HG03460 (cell line): ENCODE measurements at regions not wholly inside any gene's neighbourhood (a gene's known extent, or its start where the extent isn't known, plus 50 kb on each side); places are given as distances from the start of the nearest gene placed in this dataset.

Source experiments
- ATAC-seq: cut with Tn5 transposase; IDR thresholded peaks from one replicate; pipeline ENCODE4 v1.9.1; 2021; ENCODE audit not compliant: unreplicated experiment

- no peak for ATAC-seq
These were observed 168.8 kb upstream of the NRIP1 start for GRCh38 chr21:15233611-15234010.

GRCh38 chr21:15236111-15236510 lies 171.3 kb upstream of the NRIP1 start:
- ATAC-seq: no peak

- ATAC-seq: no peak
These were observed 176.0 kb upstream of the NRIP1 start for GRCh38 chr21:15240848-15241247.

GRCh38 chr21:15241997-15242736 lies 177.4 kb upstream of the NRIP1 start:
- no peak for ATAC-seq

DNA sequence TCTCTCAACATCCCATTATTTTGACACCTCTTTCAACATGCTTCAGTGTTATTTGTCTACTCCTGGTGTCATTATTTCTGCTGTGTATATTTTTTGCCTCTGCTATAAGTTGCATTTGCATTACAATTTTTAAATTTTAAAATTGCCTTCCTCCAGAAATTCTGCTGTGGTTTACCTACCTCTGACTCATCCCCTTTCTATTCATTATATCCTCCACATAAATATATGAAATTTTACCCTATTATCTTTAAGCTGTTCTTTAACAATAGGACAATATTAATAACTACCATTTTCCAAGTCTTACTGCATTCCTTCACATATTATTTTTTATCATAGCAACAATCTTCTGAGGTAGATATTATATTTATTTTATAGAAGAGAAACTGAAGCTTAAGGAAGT lies 178.1 kb upstream of the NRIP1 start:
- no peak for ATAC-seq

DNA sequence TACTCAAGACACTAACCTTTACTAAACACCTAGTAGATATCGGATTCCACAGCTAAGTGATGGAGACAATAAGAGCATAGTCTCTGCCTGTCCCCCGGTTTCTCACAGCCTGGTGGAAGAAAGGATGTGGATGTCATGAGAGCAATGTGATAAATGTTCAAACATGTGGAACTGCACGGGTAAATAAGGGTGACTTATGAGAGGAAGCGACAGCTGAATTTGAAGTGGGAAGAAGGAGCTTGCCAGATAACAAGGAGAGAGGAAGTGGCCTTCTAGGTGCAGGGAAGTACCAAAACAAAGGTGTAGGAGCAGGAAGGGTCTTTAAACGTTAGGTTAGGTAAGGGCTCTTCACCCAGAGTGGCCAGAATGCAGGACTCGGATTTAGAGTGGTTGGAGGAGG lies 178.6 kb upstream of the NRIP1 start:
- no peak for ATAC-seq

GRCh38 chr21:15247613-15248012 lies 182.8 kb upstream of the NRIP1 start:
- ATAC-seq: no peak

DNA sequence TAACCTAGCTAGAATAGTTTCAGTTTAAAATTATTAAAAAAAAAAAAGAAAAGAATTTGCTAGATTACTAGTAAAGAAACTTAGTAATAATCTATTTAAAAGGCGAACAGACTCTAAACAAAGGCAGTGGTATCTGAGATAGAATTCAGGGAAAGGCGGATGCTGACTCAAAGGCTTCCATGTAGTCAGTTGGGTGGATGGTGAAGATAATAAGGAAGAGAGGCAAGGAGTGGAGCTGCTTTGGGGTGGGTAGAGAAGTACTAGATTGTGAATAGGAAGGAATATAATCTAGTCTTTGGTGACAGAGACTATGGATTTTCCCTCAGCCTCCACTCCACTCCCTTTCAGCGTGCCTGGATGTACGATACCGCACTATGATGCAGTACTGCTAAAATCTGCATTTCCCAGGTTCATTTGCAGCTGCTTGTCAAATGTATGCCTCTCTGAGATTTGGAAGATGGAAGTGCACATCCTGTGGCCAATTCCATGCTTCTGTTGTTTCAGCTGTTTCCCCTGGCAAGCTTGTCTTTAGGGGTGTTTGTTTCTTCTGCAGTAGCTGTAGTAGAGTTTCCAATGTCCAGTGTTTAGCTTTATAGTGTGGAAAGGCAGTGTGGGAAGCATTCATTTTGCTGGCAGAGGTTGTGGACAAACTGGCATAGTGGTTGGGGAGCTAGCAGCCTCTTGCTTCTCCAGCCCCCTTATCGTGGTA lies 184.6 kb upstream of the NRIP1 start:
- ATAC-seq: no peak

DNA sequence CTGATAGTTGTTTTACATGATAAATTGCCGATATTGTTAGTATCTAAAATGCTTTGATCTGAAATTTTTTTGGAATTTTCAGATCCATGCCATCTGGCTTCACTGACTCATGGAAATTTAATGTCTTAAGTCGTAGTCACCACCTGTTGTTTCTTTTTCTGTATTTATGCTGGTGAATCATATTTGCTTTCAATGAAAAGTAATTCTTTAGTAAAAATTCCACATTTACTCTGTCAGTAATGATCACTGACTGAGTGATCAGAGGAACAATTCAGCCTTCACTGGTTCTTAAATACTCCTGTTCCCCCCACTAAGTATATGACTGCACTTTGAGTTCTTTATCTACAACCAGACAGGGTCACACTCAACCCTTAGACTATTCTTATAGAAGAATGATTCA lies 185.6 kb upstream of the NRIP1 start:
- ATAC-seq: no peak

DNA sequence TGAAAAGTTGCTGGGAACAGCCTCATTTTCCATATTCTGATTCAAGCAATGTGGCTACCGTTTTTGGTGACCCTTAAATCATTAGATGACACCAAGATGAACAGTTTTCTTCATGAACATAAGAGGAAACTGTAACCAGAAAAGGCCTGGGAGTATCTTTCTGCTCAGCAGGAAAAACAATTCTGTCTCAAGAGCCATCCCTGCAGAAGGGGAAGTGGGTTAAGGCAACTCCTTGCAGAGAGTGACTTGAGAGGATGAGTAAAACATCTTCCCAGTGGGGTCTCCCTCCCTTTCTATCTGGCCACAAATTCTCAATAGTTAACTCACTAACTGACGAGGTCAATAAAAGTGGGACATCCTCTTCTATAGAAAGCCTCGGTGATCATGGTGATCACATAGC lies 187.6 kb upstream of the NRIP1 start:
- ATAC-seq: no peak

GRCh38 chr21:15254111-15254510 lies 189.3 kb upstream of the NRIP1 start:
- no peak for ATAC-seq

DNA sequence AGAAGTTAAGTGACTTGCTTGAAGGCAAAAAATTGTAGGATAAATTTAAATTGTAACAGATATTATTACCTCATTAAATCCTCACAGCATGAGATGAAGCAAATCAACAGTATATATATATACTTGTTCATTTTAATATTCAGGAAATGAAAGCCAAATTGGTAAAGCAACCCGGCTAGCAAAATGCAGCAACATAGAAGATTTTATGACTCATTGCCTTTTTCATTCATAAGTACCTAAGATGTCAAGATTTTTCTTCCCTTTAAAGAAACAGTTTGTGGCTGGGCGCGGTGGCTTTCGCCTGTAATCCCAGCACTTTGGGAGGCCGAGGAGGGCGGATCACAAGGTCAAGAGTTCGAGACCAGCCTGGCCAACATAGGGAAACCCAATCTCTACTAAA lies 190.5 kb upstream of the NRIP1 start:
- no peak for ATAC-seq

GRCh38 chr21:15255763-15256162 lies 191.0 kb upstream of the NRIP1 start:
- no peak for ATAC-seq

DNA sequence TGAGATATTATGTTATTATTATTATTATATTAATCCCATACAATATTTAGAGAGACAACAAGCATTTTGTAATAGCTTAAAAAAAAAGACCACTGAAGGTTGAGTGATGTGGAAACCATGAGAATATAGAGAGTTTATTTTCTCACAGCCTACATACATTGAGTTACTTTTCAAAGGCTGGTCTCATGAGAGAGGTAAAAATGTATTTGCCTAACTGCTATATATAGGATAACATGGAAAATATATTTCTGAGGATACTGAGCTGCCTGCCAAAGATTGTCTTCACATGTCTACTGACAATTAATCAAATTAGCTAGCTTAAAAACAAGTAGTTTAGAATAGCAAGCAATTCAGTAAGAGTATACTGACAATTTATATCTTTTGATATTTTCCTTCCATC lies 192.2 kb upstream of the NRIP1 start:
- no peak for ATAC-seq

- no peak for ATAC-seq
These were observed 192.8 kb upstream of the NRIP1 start for GRCh38 chr21:15257646-15258045.

- ATAC-seq: no peak
These were observed 195.0 kb upstream of the NRIP1 start for GRCh38 chr21:15259824-15260223.

- ATAC-seq: no peak
These were observed 195.8 kb upstream of the NRIP1 start for GRCh38 chr21:15260604-15261003.

- ATAC-seq: no peak
These were observed 199.4 kb upstream of the NRIP1 start for GRCh38 chr21:15264084-15264665.

DNA sequence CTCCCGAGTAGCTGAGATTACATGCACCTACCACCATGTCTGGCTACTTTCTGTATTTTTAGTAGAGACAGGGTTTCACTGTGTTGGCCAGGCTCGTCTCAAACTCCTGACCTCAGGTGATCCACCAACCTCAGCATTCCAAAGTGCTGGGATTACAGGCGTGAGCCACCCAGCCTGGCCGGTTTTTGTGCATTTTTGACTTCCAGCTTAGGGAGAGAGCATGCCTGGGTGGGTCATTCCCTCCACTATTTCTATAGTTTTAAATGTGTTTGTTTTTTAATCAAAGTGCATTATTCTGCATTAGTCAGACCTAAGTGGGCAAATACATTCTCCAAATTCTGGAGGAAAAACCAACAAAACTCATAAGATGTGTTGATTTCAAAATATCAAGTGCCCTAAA lies 207.4 kb upstream of the NRIP1 start:
- no peak for ATAC-seq

DNA sequence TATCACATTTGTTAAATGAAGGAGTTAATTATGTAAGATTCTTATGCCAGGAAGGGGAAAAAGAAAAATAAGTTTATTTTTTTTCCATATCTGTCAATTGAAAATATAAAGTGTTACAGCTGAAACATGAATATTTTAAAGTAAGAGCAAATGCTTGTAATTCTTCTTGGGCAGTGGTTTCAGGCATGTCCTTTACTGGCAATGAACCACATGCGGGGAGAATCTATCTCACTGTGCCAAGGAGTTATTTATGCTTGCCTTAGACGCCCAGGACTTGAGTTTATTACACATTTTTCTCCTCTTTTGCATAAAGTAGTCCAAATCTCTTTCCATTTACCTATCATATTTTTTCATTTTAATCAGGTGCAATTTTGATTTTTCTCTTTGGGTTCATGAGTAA lies 207.8 kb upstream of the NRIP1 start:
- ATAC-seq: no peak

- ATAC-seq: no peak
These were observed 208.4 kb upstream of the NRIP1 start for GRCh38 chr21:15273244-15273643.

GRCh38 chr21:15274701-15275485 lies 210.1 kb upstream of the NRIP1 start:
- no peak for ATAC-seq
